ENCODE measurements at regions not wholly inside any gene's neighbourhood (a gene's known extent, or its start where the extent isn't known, plus 50 kb on each side); places are given as distances from the start of the nearest gene placed in this dataset.

- H3K27me3 ChIP-seq (ENCODE audit: control insufficient read depth in 1 of 2, insufficient read depth in 2 of 2, low read length in 2 of 2), result no peaks in the 10 kb centered on the region
Observed at GRCh38 chr1:79105500-79105899, 99.0 kb upstream of the ADGRL4 start.

GRCh38 chr1:79104617-79105016 is 98.1 kb upstream of the ADGRL4 start:
- no peak overlapping the region for H3K4me3 ChIP-seq (ENCODE audit: low read length)
- no peak for TF ChIP-seq CTCF (IDR thresholded peaks at IDR 0.05)
- intact Hi-C loops (cut with DNase I, micrococcal nuclease), result no loop called here
- H3K4me1 ChIP-seq (ENCODE audit: insufficient read depth, low read length), result no peaks in the 10 kb centered on the region
- H3K36me3 ChIP-seq (ENCODE audit: insufficient read depth, low read length), result no peaks in the 10 kb centered on the region
- H3K27me3 Mint-ChIP-seq, result no peaks in the 10 kb centered on the region
- no peak for ATAC-seq (ENCODE audit: poor library complexity)
- H3K36me3 Mint-ChIP-seq (ENCODE audit: low read depth), result no peaks in the 10 kb centered on the region
- CTCF ChIA-PET, result no interaction called here
- no peaks in the 10 kb centered on the region for H3K4me1 Mint-ChIP-seq (ENCODE audit: low read depth)
- no peak overlapping the region for H3K27ac ChIP-seq (ENCODE audit: low read depth in 1 of 2, low read length in 2 of 2)
- no peak for DNase-seq
- no peaks in the 10 kb centered on the region for H3K27me3 ChIP-seq (ENCODE audit: control insufficient read depth in 1 of 2, insufficient read depth in 2 of 2, low read length in 2 of 2)
- H3K9me3 Mint-ChIP-seq, result peaks cover 5% of the 10 kb centered on the region
- H3K27ac Mint-ChIP-seq, result no peak overlapping the region
- POLR2A ChIA-PET, result no interaction called here
- H3K4me3 Mint-ChIP-seq, result no peak overlapping the region
- H3K9me3 ChIP-seq (ENCODE audit: control insufficient read depth in 1 of 2, insufficient read depth in 1 of 2, low read length in 2 of 2), result peaks cover 0 to 6% of the 10 kb centered on the region in 2 experiments

More at GRCh38 chr1:79105500-79105899, 99.0 kb upstream of the ADGRL4 start:
- no peak for TF ChIP-seq CTCF (IDR thresholded peaks at IDR 0.05)
- peaks cover 5% of the 10 kb centered on the region for H3K9me3 Mint-ChIP-seq
- H3K36me3 Mint-ChIP-seq (ENCODE audit: low read depth), result no peaks in the 10 kb centered on the region
- CTCF ChIA-PET, result no interaction called here
- no peaks in the 10 kb centered on the region for H3K36me3 ChIP-seq (ENCODE audit: insufficient read depth, low read length)
- POLR2A ChIA-PET, result no interaction called here
- peaks cover 0 to 6% of the 10 kb centered on the region in 2 experiments for H3K9me3 ChIP-seq (ENCODE audit: control insufficient read depth in 1 of 2, insufficient read depth in 1 of 2, low read length in 2 of 2)
- no peaks in the 10 kb centered on the region for H3K4me1 ChIP-seq (ENCODE audit: insufficient read depth, low read length)
- H3K4me1 Mint-ChIP-seq (ENCODE audit: low read depth), result no peaks in the 10 kb centered on the region
- DNase-seq, result no peak
- H3K27me3 Mint-ChIP-seq, result no peaks in the 10 kb centered on the region
- H3K4me3 ChIP-seq (ENCODE audit: low read length), result no peak overlapping the region
- no peak for ATAC-seq (ENCODE audit: poor library complexity)
- no peak overlapping the region for H3K4me3 Mint-ChIP-seq
- no peak overlapping the region for H3K27ac Mint-ChIP-seq
- intact Hi-C loops (cut with DNase I, micrococcal nuclease), result no loop called here
- H3K27ac ChIP-seq (ENCODE audit: low read depth in 1 of 2, low read length in 2 of 2), result no peak overlapping the region

- intact Hi-C loops (cut with DNase I, micrococcal nuclease), result no loop called here
- peaks cover 0 to 6% of the 10 kb centered on the region in 2 experiments for H3K9me3 ChIP-seq (ENCODE audit: control insufficient read depth in 1 of 2, insufficient read depth in 1 of 2, low read length in 2 of 2)
- Mint-ChIP-seq H3K4me1 (ENCODE audit: low read depth) (no peaks in the 10 kb centered on the region), H3K4me3 (no peak overlapping the region), H3K36me3 (ENCODE audit: low read depth) (no peaks in the 10 kb centered on the region), H3K27me3 (no peaks in the 10 kb centered on the region), H3K27ac (no peak overlapping the region), H3K9me3 (no peaks in the 10 kb centered on the region)
- no peak for TF ChIP-seq CTCF (IDR thresholded peaks at IDR 0.05)
- ATAC-seq (ENCODE audit: poor library complexity) (no peak), DNase-seq (no peak)
- no peaks in the 10 kb centered on the region for H3K36me3 ChIP-seq (ENCODE audit: insufficient read depth, low read length)
- no peaks in the 10 kb centered on the region for H3K27me3 ChIP-seq (ENCODE audit: control insufficient read depth in 1 of 2, insufficient read depth in 2 of 2, low read length in 2 of 2)
- no peak overlapping the region for H3K27ac ChIP-seq (ENCODE audit: low read depth in 1 of 2, low read length in 2 of 2)
- H3K4me3 ChIP-seq (ENCODE audit: low read length), result no peak overlapping the region
- no peaks in the 10 kb centered on the region for H3K4me1 ChIP-seq (ENCODE audit: insufficient read depth, low read length)
- ChIA-PET CTCF (no interaction called here), POLR2A (no interaction called here)
Observed at GRCh38 chr1:79100385-79100784, 93.9 kb upstream of the ADGRL4 start.
